ENCODE measurements at regions not wholly inside any gene's neighbourhood (a gene's known extent, or its start where the extent isn't known, plus 50 kb on each side); places are given as distances from the start of the nearest gene placed in this dataset.
"Not testable (repeated sequence)": the region's sequence is repeated elsewhere in the genome, so short reads cannot be mapped to it uniquely, and the experiment has no call there.

DNA sequence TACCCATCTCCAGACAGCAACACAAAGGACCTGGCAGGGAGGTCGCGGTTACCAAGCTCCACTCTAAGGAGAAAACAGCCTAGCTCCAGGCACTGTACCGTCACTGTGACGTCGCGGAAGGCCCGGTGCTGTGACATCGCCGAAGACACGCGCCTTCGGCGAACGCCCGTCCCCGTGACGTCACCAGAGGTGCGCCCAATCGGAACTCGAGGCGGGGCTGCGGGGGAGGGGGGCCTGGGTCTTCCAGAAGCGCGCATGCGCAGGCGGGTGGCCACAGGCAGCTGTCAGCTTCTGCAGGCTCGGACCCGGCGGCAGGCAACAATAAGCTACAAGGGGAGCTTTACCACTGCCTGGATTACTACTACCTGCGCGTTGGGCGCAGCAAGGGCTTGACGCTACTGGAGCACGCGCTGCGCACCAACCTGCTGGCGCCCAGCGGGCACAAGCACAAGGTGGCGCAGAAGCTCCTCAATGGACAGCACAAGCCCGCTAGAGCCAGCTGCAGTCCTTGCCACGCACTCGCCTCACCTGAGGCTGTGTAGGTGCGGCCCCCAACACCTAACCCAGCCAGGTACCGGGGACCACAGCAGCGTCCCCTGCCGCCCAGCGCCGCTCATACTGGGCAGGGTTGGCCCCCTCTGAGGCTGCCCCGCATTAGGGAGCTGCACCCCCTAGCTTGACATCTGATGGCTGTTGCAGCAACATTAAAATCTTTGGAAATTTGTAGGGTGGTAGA is 208.4 kb downstream of the TPST1 start:
- DNase-seq, result peak; percentile 69

DNA sequence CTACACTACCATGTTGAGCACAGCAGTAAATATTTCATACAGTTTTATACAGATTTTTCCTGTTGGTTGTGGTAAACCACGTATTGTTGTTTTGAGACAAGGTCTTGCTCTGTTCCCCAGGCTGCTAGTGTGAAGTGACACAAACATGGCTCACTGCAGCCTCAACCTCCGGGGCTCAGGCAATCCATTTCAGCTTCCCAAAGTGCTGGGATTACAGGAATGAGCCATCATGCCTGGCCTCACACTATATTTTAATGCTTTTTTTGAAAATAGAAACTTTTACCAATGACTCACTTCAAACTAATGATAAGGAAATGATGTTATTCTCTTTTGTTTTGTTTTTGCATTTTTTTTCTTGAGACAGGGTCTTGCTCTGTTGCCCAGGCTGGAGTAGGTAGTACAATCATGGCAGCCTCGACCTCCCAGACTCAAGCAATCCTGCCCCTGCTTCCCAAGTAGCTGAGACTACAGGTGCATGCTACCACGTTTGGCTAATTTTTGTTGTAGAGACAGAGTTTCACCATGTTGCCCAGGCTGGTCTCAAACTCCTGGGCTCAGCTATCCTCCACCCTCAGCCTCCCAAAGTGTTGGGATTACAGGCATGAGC is 210.6 kb downstream of the TPST1 start:
- no peak for DNase-seq

DNA sequence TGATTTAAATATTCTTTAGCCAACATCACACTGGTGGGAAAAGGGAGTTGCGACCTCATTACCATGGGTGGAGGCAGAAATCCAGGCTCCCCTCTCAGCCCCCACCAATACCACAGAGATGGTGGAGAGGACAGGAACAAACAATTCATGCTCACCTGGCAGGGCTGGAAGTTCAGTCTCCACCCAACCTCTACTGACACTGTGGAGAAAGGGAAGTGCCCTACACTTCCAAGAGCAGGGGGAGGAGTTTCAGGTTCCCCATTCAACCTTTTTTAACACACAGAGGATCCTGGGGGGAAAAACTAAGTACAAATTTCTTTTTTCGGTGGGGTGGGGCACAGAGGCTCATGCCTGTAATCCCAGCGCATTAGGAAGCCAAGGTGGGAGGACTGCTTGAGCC is 210.1 kb upstream of the KCTD7 start:
- DNase-seq, result no peak

GRCh38 chr7:66419210-66419609 is 209.5 kb upstream of the KCTD7 start:
- no peak for DNase-seq

- DNase-seq, result no peak
Observed at GRCh38 chr7:66421830-66422475, 206.7 kb upstream of the KCTD7 start.

- no peak for DNase-seq
Observed at GRCh38 chr7:66423729-66424128, 205.0 kb upstream of the KCTD7 start.

- no peak for DNase-seq
Observed at GRCh38 chr7:66426332-66426731, 202.3 kb upstream of the KCTD7 start.

DNA sequence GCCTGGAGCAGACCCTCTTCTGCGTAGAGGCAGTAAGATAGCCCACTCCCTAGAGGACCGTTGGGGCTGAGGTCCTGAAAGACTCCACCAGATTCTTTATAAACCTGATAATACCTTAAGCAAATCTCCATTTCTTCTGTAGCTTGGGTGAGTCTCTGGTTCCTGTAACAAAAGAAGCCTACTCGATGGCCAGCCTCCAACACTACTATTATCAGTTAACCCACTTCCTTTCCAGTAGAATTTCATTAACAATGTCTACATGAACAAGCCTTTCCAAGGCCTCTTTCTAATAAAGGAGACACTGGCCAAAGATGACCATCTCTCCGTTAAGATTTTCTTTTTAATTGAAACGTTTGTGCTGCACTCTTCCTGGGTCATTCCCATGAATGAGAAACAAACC is 201.7 kb upstream of the KCTD7 start:
- no peak for DNase-seq

- DNase-seq, result no peak
Observed at GRCh38 chr7:66427956-66428355, 200.7 kb upstream of the KCTD7 start.

GRCh38 chr7:66429498-66430163 is 199.1 kb upstream of the KCTD7 start:
- DNase-seq, result no peak

DNA sequence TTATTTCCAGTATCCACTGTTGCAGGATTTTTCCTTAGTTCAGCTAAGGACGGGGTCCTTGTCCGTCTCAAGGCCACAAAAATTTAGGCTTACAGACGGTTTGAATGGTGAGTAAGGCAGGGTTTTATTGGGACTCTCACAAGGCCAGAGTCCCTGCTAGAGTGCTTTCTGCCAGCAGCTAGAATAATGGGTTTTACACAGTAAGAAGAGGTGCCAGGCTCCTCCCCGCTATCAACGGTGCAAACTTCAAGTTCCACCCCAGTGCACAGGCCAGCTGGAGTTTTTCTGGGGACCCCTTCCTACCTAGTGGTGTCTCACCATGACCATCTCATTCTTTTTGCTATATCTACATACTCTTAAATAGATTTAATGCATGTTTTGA is 198.5 kb upstream of the KCTD7 start:
- no peak for DNase-seq

- DNase-seq, result not testable (repeated sequence)
Observed at GRCh38 chr7:66438703-66439405, 189.8 kb upstream of the KCTD7 start.

DNA sequence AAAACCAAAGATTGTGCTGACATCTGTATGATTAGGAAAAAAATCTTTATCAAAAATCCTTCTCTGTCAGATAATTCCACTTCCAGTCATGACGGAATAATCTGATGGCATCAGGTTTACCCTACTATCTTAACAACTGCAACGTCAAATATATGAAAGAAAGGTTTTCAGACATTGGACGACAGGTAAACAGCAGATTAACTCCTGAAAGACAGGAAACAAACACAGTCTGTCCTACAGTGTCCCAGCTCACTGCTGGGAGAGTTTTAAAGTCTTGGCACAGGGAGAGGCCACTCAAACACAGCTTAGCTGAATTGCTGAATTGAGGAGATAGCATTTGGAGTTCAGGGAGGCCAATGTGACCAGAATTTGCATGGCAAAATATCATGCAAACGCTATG is 186.3 kb upstream of the KCTD7 start:
- DNase-seq, result no peak

DNA sequence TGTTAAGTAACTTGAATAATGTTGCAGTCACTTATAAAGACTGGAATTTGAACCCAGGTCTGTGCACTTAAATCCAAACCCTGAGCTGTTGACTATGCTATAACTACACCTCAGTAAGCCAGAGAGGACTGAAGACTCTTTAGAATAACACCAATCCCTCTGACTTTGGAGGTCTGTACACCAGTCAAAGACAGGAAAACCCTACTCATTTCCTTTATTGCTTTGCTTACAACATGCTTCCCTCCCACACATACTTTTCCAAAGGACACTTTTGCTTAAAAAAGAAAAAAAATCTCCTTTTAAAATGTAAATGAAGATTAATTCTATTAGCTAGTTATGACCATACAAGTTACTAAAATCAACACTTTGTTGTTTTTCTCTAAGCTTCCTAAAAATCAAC is 184.7 kb upstream of the KCTD7 start:
- no peak for DNase-seq

DNA sequence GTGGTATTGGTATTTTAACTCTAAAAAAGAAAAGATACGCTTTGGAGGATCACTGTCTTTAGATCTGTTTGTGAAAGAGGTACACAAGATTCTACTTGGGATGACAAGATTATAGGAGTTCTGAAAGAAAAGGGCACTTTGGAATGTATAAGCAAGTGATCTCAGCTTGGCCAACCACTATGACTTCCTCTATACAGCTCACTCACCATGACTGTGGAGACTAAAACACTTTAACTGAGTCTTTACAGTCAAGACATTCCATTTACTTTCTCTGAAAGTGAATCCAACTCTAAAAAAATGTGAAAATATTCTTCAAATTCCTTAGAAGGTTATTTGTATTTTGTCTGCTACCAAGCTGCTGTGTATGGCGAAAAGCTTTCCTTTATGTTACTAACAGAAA is 181.7 kb upstream of the KCTD7 start:
- DNase-seq, result not testable (repeated sequence)

DNA sequence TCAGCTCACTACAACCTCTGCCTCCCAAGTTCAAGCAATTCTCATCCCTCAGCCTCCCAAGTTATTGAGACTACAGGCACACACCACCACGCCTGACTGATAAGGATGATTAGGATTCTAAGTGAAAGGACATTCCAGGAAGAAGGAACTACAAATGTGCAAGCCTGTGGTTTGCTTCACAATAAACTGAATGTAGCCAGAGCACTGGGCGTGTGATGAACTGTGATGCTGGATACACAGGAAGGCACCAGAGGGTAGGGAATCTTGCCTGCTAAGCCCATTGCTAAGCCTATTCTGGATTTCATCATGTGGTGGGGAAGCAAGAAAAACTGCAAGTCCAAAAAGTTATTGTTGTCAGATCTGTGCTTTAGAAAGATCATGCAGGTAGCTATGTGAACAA is 177.9 kb upstream of the KCTD7 start:
- DNase-seq, result not testable (repeated sequence)

DNA sequence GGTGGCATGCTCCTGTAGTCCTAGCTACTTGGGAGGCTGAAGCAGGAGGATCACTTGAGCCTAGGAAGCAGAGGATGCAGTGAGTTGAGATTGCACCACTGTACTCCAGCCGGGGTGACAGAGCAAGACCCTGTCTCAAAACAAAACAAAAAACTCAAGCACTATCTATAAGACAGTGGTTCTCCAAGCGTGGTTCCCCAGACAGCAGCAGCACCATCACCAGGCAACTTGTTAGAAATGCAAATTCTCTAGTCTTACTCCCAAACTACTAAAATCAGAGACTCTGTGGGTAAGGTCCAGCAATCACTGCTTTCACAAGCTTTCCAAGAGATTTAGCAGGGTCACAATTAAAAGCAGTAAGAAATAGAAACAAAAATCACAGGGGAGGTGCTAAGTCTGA is 177.0 kb upstream of the KCTD7 start:
- DNase-seq, result not testable (repeated sequence)

- no peak for DNase-seq
Observed at GRCh38 chr7:66452165-66452564, 176.5 kb upstream of the KCTD7 start.

DNA sequence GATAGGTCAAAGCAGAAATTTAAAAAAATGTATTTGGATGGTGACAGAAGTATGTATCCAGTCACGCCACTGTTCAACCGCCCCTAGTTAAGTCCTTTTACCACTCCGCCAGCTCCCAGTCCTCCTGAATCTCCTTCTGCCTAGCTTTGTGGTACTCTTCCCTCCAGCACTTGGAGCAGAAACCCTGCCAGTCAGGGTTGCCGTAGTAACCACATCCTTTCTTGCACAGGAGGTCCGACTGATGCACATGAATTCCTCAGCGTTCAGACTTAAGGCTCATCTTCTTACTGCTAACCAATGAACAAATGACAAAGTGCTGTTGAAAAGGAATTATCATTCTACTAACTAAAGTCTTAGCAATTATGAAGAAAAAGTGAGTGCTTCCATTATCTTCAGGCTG is 175.3 kb upstream of the KCTD7 start:
- DNase-seq, result no peak

DNA sequence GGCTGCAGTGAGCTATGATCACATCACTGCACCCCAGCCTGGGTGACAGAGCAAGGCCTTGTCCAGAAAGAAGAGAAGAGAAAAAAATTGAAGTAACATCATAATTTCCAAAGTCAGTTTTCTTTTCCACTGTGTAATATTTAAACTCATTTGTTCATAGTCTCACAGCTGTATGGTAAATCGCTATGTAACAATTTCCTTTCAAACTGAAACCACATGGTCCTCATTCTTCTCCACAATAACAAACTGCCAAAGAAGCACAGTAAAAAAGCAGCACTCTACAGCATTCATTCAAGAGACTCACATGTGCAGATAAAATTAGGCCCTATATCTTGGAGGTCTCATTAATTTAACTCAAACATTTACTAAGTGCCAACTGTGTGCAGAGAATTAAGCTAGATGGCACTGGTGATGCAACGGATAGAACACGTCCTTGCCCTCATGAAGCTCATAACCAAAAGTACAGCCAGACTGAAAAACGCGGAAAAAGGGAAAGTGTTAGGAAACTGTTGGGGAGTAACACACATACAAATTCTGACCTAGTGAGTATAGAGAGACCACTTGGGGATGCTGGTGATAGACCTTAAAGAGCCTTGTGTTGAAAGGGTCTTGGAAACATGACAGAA is 174.0 kb upstream of the KCTD7 start:
- no peak for DNase-seq

DNA sequence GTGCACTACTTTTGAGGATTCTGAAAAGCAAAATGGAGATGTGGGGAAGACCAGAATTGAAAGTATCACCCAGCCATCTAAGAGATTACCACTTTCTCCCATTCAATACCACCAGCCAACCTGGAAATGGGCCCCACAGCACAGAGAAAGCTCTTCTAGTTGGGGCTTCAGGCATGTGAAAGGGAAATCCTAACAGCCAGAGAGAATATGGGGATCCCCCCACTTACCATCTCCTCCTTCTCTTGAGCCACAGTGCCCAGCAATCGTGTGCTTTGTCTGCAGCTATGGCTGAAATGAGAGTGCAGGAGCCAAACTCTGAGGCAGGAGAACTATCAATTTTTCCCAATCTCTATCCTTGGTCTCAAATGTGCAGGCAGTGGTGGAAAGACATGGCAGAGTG is 173.2 kb upstream of the KCTD7 start:
- not testable (repeated sequence) for DNase-seq

- not testable (repeated sequence) for DNase-seq
Observed at GRCh38 chr7:66456431-66456830, 172.2 kb upstream of the KCTD7 start.

DNA sequence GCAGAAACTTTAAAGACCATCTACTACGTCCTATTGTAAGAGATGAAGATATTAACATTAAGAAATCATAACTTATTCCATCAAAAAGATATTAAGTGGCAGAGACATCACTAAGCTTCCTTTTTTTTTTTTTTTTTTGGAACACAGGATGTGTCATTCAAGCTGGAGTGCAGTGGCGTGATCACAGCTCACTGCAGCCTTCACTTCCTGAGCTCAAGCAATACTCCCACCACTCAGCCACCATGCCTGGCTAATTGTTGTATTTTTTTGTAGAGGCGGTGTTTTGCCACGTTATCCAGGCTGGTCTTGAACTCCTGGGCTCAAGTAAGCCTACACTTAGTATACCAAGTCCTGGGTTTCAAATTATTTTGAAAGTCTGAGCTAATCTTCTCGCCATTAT is 169.7 kb upstream of the KCTD7 start:
- not testable (repeated sequence) for DNase-seq
